ENCODE measurements at regions not wholly inside any gene's neighbourhood (a gene's known extent, or its start where the extent isn't known, plus 50 kb on each side); places are given as distances from the start of the nearest gene placed in this dataset.

- Histone ChIP-seq H3K4me3 (ENCODE audit: low read length in 2 of 2) (no peak overlapping the region), H3K27ac (ENCODE audit: low read depth, low read length) (no peak overlapping the region), H3K27me3 (ENCODE audit: insufficient read depth, low read length) (no peaks in the 10 kb centered on the region), H3K36me3 (ENCODE audit: insufficient read depth, low read length) (no peaks in the 10 kb centered on the region), H3K4me1 (ENCODE audit: insufficient read depth, low read length) (no peaks in the 10 kb centered on the region), H3K9me3 (ENCODE audit: control insufficient read depth in 1 of 2, low read length in 2 of 2) (no peaks in the 10 kb centered on the region)
- no peaks in the 10 kb centered on the region for H3K36me3 Mint-ChIP-seq
- H3K4me3 Mint-ChIP-seq = no peak overlapping the region
- intact Hi-C loops (cut with micrococcal nuclease) = no loop called here
- DNase-seq = no peak
- no peak overlapping the region for H3K27ac Mint-ChIP-seq
- H3K4me1 Mint-ChIP-seq = no peaks in the 10 kb centered on the region
- ChIA-PET POLR2A (ENCODE audit: partially characterized antibody) (no interaction called here), CTCF (ENCODE audit: partially characterized antibody) (no interaction called here)
- peaks cover 0 to 5% of the 10 kb centered on the region in 2 donors for H3K27me3 Mint-ChIP-seq
- H3K9me3 Mint-ChIP-seq = peaks cover 0 to 7% (median 5%) of the 10 kb centered on the region in 8 donors
Observed at GRCh38 chr14:58865514-58866281, 227.9 kb downstream of the DACT1 start.

- H3K27me3 Mint-ChIP-seq = peaks cover 0 to 5% of the 10 kb centered on the region in 2 donors
Observed at GRCh38 chr14:58866391-58866790, 228.6 kb downstream of the DACT1 start.

GRCh38 chr14:58870961-58871360 lies 233.2 kb downstream of the DACT1 start:
- ChIA-PET POLR2A (ENCODE audit: partially characterized antibody) (no interaction called here), CTCF (ENCODE audit: partially characterized antibody) (no interaction called here)
- no peaks in the 10 kb centered on the region for H3K9me3 Mint-ChIP-seq
- H3K9me3 ChIP-seq (ENCODE audit: control insufficient read depth in 1 of 2, low read length in 2 of 2) = no peaks in the 10 kb centered on the region
- intact Hi-C loops (cut with micrococcal nuclease) = no loop called here
- no peaks in the 10 kb centered on the region for H3K4me1 ChIP-seq (ENCODE audit: insufficient read depth, low read length)
- no peak for DNase-seq
- no peak overlapping the region for H3K27ac ChIP-seq (ENCODE audit: low read depth, low read length)
- H3K4me3 Mint-ChIP-seq = no peak overlapping the region
- no peaks in the 10 kb centered on the region for H3K36me3 ChIP-seq (ENCODE audit: insufficient read depth, low read length)
- no peak overlapping the region for H3K4me3 ChIP-seq (ENCODE audit: low read length in 2 of 2)
- peaks cover 0 to 2% of the 10 kb centered on the region in 2 donors for H3K27me3 Mint-ChIP-seq
- no peaks in the 10 kb centered on the region for H3K4me1 Mint-ChIP-seq
- no peaks in the 10 kb centered on the region for H3K27me3 ChIP-seq (ENCODE audit: insufficient read depth, low read length)
- H3K36me3 Mint-ChIP-seq = no peaks in the 10 kb centered on the region
- H3K27ac Mint-ChIP-seq = no peak overlapping the region

More at GRCh38 chr14:58866391-58866790, 228.6 kb downstream of the DACT1 start:
- Histone ChIP-seq H3K4me1 (ENCODE audit: insufficient read depth, low read length) (no peaks in the 10 kb centered on the region), H3K27me3 (ENCODE audit: insufficient read depth, low read length) (no peaks in the 10 kb centered on the region), H3K27ac (ENCODE audit: low read depth, low read length) (no peak overlapping the region), H3K4me3 (ENCODE audit: low read length in 2 of 2) (no peak overlapping the region), H3K9me3 (ENCODE audit: control insufficient read depth in 1 of 2, low read length in 2 of 2) (no peaks in the 10 kb centered on the region), H3K36me3 (ENCODE audit: insufficient read depth, low read length) (no peaks in the 10 kb centered on the region)
- no peaks in the 10 kb centered on the region for H3K4me1 Mint-ChIP-seq
- no peaks in the 10 kb centered on the region for H3K36me3 Mint-ChIP-seq
- CTCF ChIA-PET (ENCODE audit: partially characterized antibody) = no interaction called here
- no peak overlapping the region for H3K4me3 Mint-ChIP-seq
- peaks cover 0 to 5% (median under 1%) of the 10 kb centered on the region in 8 donors for H3K9me3 Mint-ChIP-seq
- DNase-seq = no peak
- POLR2A ChIA-PET (ENCODE audit: partially characterized antibody) = no interaction called here
- intact Hi-C loops (cut with micrococcal nuclease) = no loop called here
- H3K27ac Mint-ChIP-seq = no peak overlapping the region

GRCh38 chr14:58871573-58871972 lies 233.8 kb downstream of the DACT1 start:
- ChIA-PET POLR2A (ENCODE audit: partially characterized antibody) (no interaction called here), CTCF (ENCODE audit: partially characterized antibody) (no interaction called here)
- Histone ChIP-seq H3K36me3 (ENCODE audit: insufficient read depth, low read length) (no peaks in the 10 kb centered on the region), H3K27me3 (ENCODE audit: insufficient read depth, low read length) (no peaks in the 10 kb centered on the region), H3K4me1 (ENCODE audit: insufficient read depth, low read length) (no peaks in the 10 kb centered on the region), H3K4me3 (ENCODE audit: low read length in 2 of 2) (no peak overlapping the region), H3K9me3 (ENCODE audit: control insufficient read depth in 1 of 2, low read length in 2 of 2) (no peaks in the 10 kb centered on the region), H3K27ac (ENCODE audit: low read depth, low read length) (no peak overlapping the region)
- Mint-ChIP-seq H3K4me3 (no peak overlapping the region), H3K27me3 (peaks cover 0 to 2% of the 10 kb centered on the region in 2 donors), H3K4me1 (no peaks in the 10 kb centered on the region), H3K27ac (no peak overlapping the region), H3K9me3 (no peaks in the 10 kb centered on the region), H3K36me3 (no peaks in the 10 kb centered on the region)
- intact Hi-C loops (cut with micrococcal nuclease) = no loop called here
- no peak for DNase-seq

DNA sequence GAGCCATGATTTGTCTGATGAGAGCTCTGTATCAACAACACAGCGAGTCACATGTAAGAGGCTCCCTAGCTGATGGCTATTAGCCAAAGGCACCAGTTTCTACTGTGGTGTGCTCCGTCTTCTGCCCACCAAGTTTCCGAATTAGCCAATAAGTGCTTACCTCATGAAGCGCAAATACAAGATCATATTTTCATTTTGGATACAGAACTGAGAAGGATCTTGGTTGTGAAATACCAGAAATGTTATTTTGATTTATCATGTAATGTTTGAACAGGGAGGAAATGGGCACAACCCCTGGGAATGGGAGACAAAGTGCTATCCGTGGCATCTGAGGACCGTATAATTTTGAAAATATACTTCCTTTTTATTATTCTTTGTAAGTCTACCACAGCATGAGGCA lies 234.3 kb downstream of the DACT1 start:
- no peak overlapping the region for H3K4me3 Mint-ChIP-seq
- CTCF ChIA-PET (ENCODE audit: partially characterized antibody) = no interaction called here
- H3K36me3 Mint-ChIP-seq = no peaks in the 10 kb centered on the region
- Histone ChIP-seq H3K27ac (ENCODE audit: low read depth, low read length) (no peak overlapping the region), H3K9me3 (ENCODE audit: control insufficient read depth in 1 of 2, low read length in 2 of 2) (no peaks in the 10 kb centered on the region), H3K27me3 (ENCODE audit: insufficient read depth, low read length) (no peaks in the 10 kb centered on the region), H3K4me3 (ENCODE audit: low read length in 2 of 2) (no peak overlapping the region), H3K4me1 (ENCODE audit: insufficient read depth, low read length) (no peaks in the 10 kb centered on the region), H3K36me3 (ENCODE audit: insufficient read depth, low read length) (no peaks in the 10 kb centered on the region)
- no peaks in the 10 kb centered on the region for H3K9me3 Mint-ChIP-seq
- no peaks in the 10 kb centered on the region for H3K4me1 Mint-ChIP-seq
- peaks cover 0 to 2% of the 10 kb centered on the region in 2 donors for H3K27me3 Mint-ChIP-seq
- no peak for DNase-seq
- POLR2A ChIA-PET (ENCODE audit: partially characterized antibody) = no interaction called here
- intact Hi-C loops (cut with micrococcal nuclease) = no loop called here
- H3K27ac Mint-ChIP-seq = no peak overlapping the region

GRCh38 chr14:58873228-58873953 lies 235.6 kb downstream of the DACT1 start:
- no peaks in the 10 kb centered on the region for H3K4me1 ChIP-seq (ENCODE audit: insufficient read depth, low read length)
- no peak overlapping the region for H3K4me3 Mint-ChIP-seq
- no peak overlapping the region for H3K27ac ChIP-seq (ENCODE audit: low read depth, low read length)
- no peak overlapping the region for H3K27ac Mint-ChIP-seq
- intact Hi-C loops (cut with micrococcal nuclease) = no loop called here
- no peaks in the 10 kb centered on the region for H3K9me3 Mint-ChIP-seq
- DNase-seq = no peak
- CTCF ChIA-PET (ENCODE audit: partially characterized antibody) = no interaction called here
- no peaks in the 10 kb centered on the region for H3K4me1 Mint-ChIP-seq
- no peaks in the 10 kb centered on the region for H3K27me3 ChIP-seq (ENCODE audit: insufficient read depth, low read length)
- H3K27me3 Mint-ChIP-seq = no peaks in the 10 kb centered on the region
- no peaks in the 10 kb centered on the region for H3K9me3 ChIP-seq (ENCODE audit: control insufficient read depth in 1 of 2, low read length in 2 of 2)
- H3K4me3 ChIP-seq (ENCODE audit: low read length in 2 of 2) = no peak overlapping the region
- POLR2A ChIA-PET (ENCODE audit: partially characterized antibody) = no interaction called here
- H3K36me3 ChIP-seq (ENCODE audit: insufficient read depth, low read length) = no peaks in the 10 kb centered on the region
- H3K36me3 Mint-ChIP-seq = no peaks in the 10 kb centered on the region

DNA sequence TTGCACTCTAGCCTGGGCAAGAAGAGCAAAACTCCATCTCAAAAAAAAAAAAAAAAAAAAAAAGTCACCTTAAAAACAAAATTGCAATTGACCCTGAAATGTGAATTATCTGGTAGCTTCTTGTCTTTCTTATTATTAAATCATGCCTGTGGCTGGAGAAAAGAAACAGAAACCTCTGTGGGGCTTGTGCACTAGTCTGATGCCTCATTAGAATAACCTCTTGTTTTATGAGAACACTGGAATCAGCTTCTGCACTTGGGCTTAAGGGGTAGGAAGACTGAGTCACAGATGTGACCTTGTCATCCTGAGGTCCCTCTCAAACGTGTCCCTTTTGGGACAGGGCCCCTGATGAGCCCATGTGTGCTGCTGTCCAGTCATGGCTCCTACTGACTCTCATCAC lies 237.9 kb downstream of the DACT1 start:
- intact Hi-C loops (cut with micrococcal nuclease) = no loop called here
- H3K27ac ChIP-seq (ENCODE audit: low read depth, low read length) = no peak overlapping the region
- no peak for DNase-seq
- H3K36me3 ChIP-seq (ENCODE audit: insufficient read depth, low read length) = no peaks in the 10 kb centered on the region
- H3K4me1 ChIP-seq (ENCODE audit: insufficient read depth, low read length) = no peaks in the 10 kb centered on the region
- no peak overlapping the region for H3K27ac Mint-ChIP-seq
- no peaks in the 10 kb centered on the region for H3K9me3 ChIP-seq (ENCODE audit: control insufficient read depth in 1 of 2, low read length in 2 of 2)
- peaks cover 0 to 2% (median 0%) of the 10 kb centered on the region in 8 donors for H3K9me3 Mint-ChIP-seq
- no peaks in the 10 kb centered on the region for H3K27me3 Mint-ChIP-seq
- POLR2A ChIA-PET (ENCODE audit: partially characterized antibody) = no interaction called here
- H3K27me3 ChIP-seq (ENCODE audit: insufficient read depth, low read length) = no peaks in the 10 kb centered on the region
- no peaks in the 10 kb centered on the region for H3K4me1 Mint-ChIP-seq
- H3K36me3 Mint-ChIP-seq = no peaks in the 10 kb centered on the region
- CTCF ChIA-PET (ENCODE audit: partially characterized antibody) = no interaction called here
- no peak overlapping the region for H3K4me3 ChIP-seq (ENCODE audit: low read length in 2 of 2)
- no peak overlapping the region for H3K4me3 Mint-ChIP-seq
